Activated CD4-positive, alpha-beta T cell treated with anti-CD3 and anti-CD28 coated beads for 36 hours (primary cell): ENCODE measurements at regions not wholly inside any gene's neighbourhood (a gene's known extent, or its start where the extent isn't known, plus 50 kb on each side); places are given as distances from the start of the nearest gene placed in this dataset.

ENCODE experiments used
- ATAC-seq: fragments of 200-7000 bp; cut with Tn5 transposase; one replicate; pipeline ENCODE4 v1.10.0; 2021; ENCODE audit warnings: mild to moderate bottlenecking, moderate library complexity
- CTCF ChIA-PET: fragments of 350-600 bp; sonication (Branson Sonifier 250); formaldehyde crosslinking; loops from one replicate; lab custom pipeline; 2021; ENCODE audit warnings: antibody characterized with exemption; lab: Charles Lee
- POLR2A ChIA-PET: fragments of 350-600 bp; sonication (Branson Sonifier 250); formaldehyde crosslinking; loops from one replicate; lab custom pipeline; 2021; ENCODE audit warnings: antibody characterized with exemption, inconsistent platforms; lab: Charles Lee
- DNase-seq: peaks from one replicate; pipeline ENCODE4 v3.0.0-alpha.2; 2020
- H3K27ac Mint-ChIP-seq: one replicate; pipeline ENCODE4 v1.8.0; 2021; ENCODE audit warnings: mixed read lengths
- H3K27me3 Mint-ChIP-seq: one replicate; pipeline ENCODE4 v1.8.0; 2021; ENCODE audit warnings: mixed read lengths
- H3K36me3 Mint-ChIP-seq: one replicate; pipeline ENCODE4 v1.8.0; 2021; ENCODE audit warnings: low read depth, mixed read lengths
- H3K4me1 Mint-ChIP-seq: one replicate; pipeline ENCODE4 v1.8.0; 2021; ENCODE audit warnings: mixed read lengths
- H3K4me3 Mint-ChIP-seq: one replicate; pipeline ENCODE4 v1.8.0; 2021; ENCODE audit warnings: mild to moderate bottlenecking, moderate library complexity, mixed read lengths
- H3K9me3 Mint-ChIP-seq: one replicate; pipeline ENCODE4 v1.8.0; 2021; ENCODE audit warnings: low read depth, mixed read lengths
- intact Hi-C, 2 experiments: fragments of 100-400 bp; cut with DNase I in 1 of 2; cut with micrococcal nuclease in 1 of 2; formaldehyde crosslinking; loops; one replicate each; pipeline versions ENCODE4 v1.14.2 to v1.15.1; 2022 to 2024; cut with DNase I, micrococcal nuclease

DNA sequence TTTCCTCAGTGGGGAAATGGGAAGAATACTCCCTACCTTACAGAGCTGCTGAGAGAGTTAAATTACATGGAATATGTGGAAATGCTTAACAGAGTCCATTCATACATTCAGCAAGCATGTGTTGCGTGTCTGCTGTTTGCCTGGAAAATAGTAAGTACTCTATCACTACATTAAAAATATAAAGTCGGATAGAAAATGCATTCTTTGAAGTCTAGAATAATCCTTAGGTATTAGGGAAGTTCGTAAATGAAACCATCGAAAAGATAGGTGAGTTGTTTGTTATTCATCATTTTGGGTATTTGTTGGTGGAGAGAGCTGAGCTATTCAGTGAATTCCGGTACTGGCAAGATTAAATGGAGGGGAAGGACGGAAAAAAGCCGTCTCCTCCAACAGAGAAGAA is 200.1 kb downstream of the OPA1 start:
- H3K4me1 Mint-ChIP-seq = no peaks in the 10 kb centered on the region

DNA sequence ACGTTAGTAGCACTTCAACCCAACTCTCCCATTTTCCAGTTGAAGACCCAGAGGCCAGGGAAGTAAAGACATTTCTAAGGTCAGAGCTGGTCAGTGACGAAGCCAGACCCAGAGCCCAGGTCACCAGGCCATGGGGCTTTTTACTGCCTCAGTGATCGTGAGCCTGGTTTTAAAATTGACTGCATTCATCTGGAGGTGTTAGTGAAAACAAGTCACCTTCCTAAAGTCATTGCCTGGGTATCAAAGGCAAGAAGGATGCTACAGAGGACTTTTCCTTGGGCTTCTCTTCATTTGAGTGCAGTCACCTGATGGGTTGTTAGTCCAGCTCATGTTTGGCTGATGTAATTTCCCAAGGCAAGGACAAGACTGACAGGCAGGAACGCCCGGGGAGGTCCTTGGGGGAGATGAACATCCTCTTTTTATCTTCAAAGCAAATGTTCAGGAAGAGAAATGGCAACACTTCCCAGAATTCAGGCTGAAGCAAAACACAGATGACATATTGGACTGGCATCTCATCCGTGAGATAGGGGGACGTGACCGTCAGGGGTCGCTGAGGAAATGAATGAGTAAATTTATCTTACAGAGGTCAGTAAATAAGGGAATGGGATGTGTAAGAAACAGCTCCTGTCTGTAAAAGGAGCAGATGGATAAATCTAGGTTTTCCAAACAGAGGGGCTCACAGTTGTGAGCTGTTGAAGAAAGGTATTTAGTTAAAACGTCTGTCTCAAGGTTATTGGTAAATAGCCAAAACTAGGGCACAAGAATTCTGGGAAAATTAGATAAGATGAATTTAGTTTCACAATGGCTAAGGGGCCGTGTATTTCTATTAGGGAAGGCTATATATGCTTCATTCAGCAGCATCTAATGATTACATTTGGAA is 201.2 kb downstream of the OPA1 start:
- CTCF ChIA-PET = no interaction called here
- ATAC-seq = no peak
- Mint-ChIP-seq H3K4me3 (no peak overlapping the region), H3K4me1 (no peaks in the 10 kb centered on the region), H3K27me3 (peaks cover 7% of the 10 kb centered on the region), H3K36me3 (no peaks in the 10 kb centered on the region), H3K9me3 (no peaks in the 10 kb centered on the region), H3K27ac (no peak overlapping the region)
- no peak for DNase-seq
- intact Hi-C loops = no loop called here
- POLR2A ChIA-PET = no interaction called here

More for the DNA sequence above, 200.1 kb downstream of the OPA1 start:
- Mint-ChIP-seq H3K4me3 (no peak overlapping the region), H3K27me3 (peaks cover 8% of the 10 kb centered on the region), H3K9me3 (no peaks in the 10 kb centered on the region), H3K36me3 (no peaks in the 10 kb centered on the region), H3K27ac (no peak overlapping the region)
- intact Hi-C loops = no loop called here
- ChIA-PET POLR2A (no interaction called here), CTCF (interaction anchor here (0.6 kb wide), 1 partner anchor 103 kb away, joined by 3 read pairs; no protein-coding TSS in a partner anchor)
- ATAC-seq (no peak), DNase-seq (no peak)

DNA sequence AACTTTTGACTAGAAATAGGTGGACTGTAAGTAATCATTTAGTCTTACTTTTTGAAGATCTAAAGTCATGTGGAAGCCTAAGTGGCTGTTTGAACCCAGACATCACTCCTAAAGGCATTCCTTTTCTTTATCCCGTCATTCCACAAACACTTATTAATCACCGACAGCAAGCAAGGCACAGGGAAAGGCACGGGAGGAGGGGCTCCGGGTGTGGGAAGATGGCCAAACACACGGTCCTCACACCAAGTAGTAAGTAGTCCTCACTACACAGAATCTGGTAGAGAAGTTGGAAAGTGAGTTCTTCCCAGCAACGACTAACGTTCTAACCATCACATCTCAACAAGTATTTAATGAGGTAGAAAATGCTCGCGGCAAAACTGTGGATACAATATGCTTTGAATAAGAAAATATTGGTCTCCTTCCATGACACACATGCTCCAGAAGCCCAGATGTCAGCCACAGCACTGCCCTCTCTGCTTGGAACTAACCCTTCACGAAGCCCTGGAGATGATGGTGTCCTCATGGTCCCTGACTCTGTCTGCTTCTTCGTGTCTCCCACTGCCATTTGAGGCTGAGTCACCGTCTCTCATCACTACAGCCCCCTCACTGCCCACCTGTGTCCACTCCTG is 202.2 kb downstream of the OPA1 start:
- intact Hi-C loops = no loop called here
- ChIA-PET CTCF (no interaction called here), POLR2A (no interaction called here)
- Mint-ChIP-seq H3K9me3 (no peaks in the 10 kb centered on the region), H3K27ac (no peak overlapping the region), H3K4me3 (no peak overlapping the region), H3K36me3 (no peaks in the 10 kb centered on the region), H3K4me1 (no peaks in the 10 kb centered on the region), H3K27me3 (peaks cover 3% of the 10 kb centered on the region)
- no peak for DNase-seq
- no peak for ATAC-seq

DNA sequence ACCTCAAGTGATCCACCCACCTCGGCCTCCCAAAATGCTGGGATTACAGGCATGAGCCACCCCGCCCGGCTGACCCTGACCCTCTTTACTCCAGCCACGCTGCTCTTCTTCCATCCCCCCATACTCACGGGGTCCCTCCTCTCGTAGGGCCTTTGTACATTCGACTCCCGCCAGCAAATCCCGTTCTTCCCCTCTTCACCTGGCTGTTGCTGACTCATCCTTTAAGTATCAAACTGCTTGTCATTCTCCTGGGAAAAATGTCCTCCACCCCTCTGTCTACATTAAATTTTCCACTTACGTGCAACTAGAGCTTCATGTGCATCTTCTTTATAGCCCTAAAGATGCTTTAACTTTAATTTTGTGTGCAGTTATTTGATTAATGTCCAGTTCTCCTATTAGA is 203.1 kb downstream of the OPA1 start:
- H3K4me1 Mint-ChIP-seq = no peaks in the 10 kb centered on the region
- peaks cover 2% of the 10 kb centered on the region for H3K27me3 Mint-ChIP-seq
- no peaks in the 10 kb centered on the region for H3K36me3 Mint-ChIP-seq
- ATAC-seq (no peak), DNase-seq (no peak)
- ChIA-PET POLR2A (no interaction called here), CTCF (interaction anchor here (0.5 kb wide), 1 partner anchor 548 kb away, joined by 3 read pairs; no protein-coding TSS in a partner anchor)
- H3K4me3 Mint-ChIP-seq = no peak overlapping the region
- intact Hi-C loops = no loop called here
- no peak overlapping the region for H3K27ac Mint-ChIP-seq
- H3K9me3 Mint-ChIP-seq = no peaks in the 10 kb centered on the region

DNA sequence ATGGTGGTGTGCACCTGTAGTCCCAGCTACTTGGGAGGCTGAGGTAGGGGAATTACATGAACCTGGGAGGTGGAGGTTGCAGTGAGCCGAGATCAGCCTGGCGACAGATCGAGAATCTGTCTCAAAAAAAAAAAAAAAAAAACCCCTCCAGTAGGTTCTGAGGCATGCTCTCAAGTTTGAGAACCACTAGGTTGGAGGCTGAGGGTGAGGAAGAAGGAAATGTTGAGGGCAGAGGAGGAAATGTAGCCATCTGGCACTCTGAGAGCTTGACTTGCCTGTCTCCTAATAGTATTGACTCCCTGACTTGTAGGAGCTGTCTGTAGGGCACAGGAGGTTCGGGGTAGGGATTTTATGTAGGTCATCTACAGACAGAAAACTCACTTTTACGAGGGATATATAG is 204.6 kb downstream of the OPA1 start:
- POLR2A ChIA-PET = no interaction called here
- intact Hi-C loops = no loop called here

DNA sequence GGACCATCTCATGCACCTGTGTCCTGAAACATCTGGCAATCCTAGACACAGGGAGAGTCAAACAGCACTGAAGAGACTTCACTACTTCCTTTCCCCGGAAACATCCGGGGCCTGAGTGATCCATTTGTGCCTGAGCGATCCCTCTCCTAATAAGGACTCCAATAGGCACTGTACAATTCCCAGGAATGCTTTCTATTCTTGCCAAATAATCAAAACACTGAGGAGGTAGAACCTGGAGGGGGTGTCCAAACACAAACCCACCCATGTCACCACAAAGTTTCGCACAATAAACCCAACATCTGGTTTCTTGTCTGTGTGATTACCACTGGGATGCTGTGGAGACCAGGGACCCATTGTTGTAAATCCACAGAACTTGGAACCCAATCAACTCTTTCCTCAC is 205.0 kb downstream of the OPA1 start:
- H3K27ac Mint-ChIP-seq = no peak overlapping the region
- H3K9me3 Mint-ChIP-seq = no peaks in the 10 kb centered on the region
- ATAC-seq (no peak), DNase-seq (no peak)
- intact Hi-C loops = no loop called here
- no peak overlapping the region for H3K4me3 Mint-ChIP-seq
- ChIA-PET CTCF (interaction anchor here (1.0 kb wide), 1 partner anchor 17 kb away, joined by 3 read pairs; no protein-coding TSS in a partner anchor), POLR2A (no interaction called here)
- peaks cover 4% of the 10 kb centered on the region for H3K27me3 Mint-ChIP-seq
- H3K4me1 Mint-ChIP-seq = no peaks in the 10 kb centered on the region
- H3K36me3 Mint-ChIP-seq = no peaks in the 10 kb centered on the region

More for the DNA sequence above, 204.6 kb downstream of the OPA1 start:
- Mint-ChIP-seq H3K9me3 (no peaks in the 10 kb centered on the region), H3K27ac (no peak overlapping the region), H3K4me1 (no peaks in the 10 kb centered on the region), H3K4me3 (no peak overlapping the region), H3K36me3 (no peaks in the 10 kb centered on the region), H3K27me3 (peaks cover 2% of the 10 kb centered on the region)
- CTCF ChIA-PET = interaction anchor here (1.0 kb wide), 1 partner anchor 16 kb away, joined by 3 read pairs; no protein-coding TSS in a partner anchor
- DNase-seq (no peak), ATAC-seq (no peak)

DNA sequence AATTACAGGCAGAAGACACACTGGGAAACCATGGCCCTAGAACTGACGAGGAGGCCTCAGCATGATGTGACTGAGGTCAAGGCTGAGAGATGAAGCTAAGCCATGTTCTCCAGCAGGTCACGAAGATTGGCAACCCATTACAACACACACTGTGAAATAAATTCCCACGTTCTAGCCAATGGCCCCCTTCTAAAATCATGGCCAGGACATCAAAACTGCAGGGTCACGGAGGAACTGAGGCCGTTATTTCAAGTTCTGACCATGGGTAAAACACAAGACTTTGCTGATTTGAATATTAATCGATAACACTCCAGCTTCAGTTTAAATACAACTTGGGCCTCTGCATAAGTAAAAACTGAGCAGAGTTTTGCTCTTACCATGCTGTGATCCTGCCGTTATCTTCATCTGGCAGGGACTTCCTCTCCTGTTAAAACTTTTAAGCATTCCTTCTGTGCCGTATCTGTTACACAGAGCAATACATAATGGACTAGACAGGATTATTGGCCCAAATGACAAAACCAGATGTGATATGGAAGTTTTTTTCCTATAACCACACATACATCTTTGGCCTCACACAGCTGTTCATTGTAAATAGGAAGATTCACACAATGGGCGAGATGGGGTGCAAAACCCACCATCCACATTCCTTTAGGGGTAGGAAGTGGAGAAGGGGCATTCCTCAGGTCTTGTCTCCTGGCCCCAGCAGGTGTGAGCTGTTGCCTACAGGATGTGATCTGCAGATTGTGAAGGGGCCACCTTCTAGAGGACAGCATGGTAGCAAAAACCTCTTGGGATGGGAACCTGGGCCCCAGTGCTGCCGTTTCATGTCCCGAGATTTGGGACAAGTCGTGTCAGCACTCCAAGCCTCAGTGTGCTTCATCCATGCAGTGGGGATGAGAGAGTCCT is 207.4 kb downstream of the OPA1 start:
- ChIA-PET POLR2A (no interaction called here), CTCF (no interaction called here)
- DNase-seq (no peak), ATAC-seq (no peak)
- no peaks in the 10 kb centered on the region for H3K36me3 Mint-ChIP-seq
- peaks cover 2% of the 10 kb centered on the region for H3K27me3 Mint-ChIP-seq
- intact Hi-C loops = no loop called here
- H3K4me1 Mint-ChIP-seq = no peaks in the 10 kb centered on the region
- H3K9me3 Mint-ChIP-seq = no peaks in the 10 kb centered on the region
- H3K4me3 Mint-ChIP-seq = no peak overlapping the region
- H3K27ac Mint-ChIP-seq = no peak overlapping the region

DNA sequence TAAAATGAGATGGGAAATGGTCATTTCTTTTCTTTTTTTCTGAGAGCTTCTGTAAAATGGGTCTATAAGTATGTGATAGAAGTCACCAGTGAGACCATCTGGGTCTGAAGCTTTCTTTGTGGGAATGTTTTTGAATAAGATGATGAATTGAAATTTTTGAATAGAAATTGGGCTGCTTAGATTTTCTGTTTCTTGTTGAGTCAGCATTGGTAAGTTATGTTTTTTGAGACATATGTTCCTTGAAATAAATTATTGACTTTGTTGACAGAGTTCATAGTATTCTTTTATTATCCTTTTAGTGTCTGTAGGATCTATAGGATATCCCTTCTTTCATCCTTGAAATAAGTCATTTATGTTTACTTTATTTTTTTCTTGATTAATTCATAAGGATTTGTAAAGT is 208.1 kb downstream of the OPA1 start:
- ChIA-PET CTCF (interaction anchor here (0.6 kb wide), 1 partner anchor 117 kb away, joined by 3 read pairs; no protein-coding TSS in a partner anchor), POLR2A (no interaction called here)
- ATAC-seq (no peak), DNase-seq (no peak)
- no peaks in the 10 kb centered on the region for H3K36me3 Mint-ChIP-seq
- H3K27me3 Mint-ChIP-seq = peaks cover 2% of the 10 kb centered on the region
- intact Hi-C loops = no loop called here
- H3K9me3 Mint-ChIP-seq = no peaks in the 10 kb centered on the region
- H3K4me1 Mint-ChIP-seq = no peaks in the 10 kb centered on the region
- no peak overlapping the region for H3K4me3 Mint-ChIP-seq
- no peak overlapping the region for H3K27ac Mint-ChIP-seq

DNA sequence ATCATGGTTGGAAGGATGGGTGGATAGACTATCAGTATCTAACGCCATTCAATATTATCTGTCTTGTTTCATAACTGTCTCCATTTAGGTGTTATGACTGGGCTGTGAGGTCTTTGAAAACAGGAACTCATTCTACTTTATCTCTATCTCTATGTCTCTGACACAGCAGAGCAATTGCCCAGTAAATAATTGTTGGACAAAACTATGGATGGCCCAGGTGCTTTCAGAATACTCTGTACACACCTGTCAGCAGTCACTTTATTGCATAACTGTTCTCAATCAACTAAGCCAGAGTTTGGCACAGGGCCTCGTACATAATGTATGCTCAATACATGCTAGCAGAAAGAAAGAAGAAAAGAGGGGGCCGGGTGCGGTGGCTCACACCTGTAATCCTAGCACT is 210.3 kb downstream of the OPA1 start:
- no peak overlapping the region for H3K4me3 Mint-ChIP-seq
- H3K9me3 Mint-ChIP-seq = no peaks in the 10 kb centered on the region
- H3K27ac Mint-ChIP-seq = no peak overlapping the region
- CTCF ChIA-PET = interaction anchor here (0.6 kb wide), 1 partner anchor 176 kb away, joined by 3 read pairs; no protein-coding TSS in a partner anchor
- POLR2A ChIA-PET = no interaction called here
- H3K27me3 Mint-ChIP-seq = peaks cover 2% of the 10 kb centered on the region
- intact Hi-C loops = no loop called here
- no peak for DNase-seq
- ATAC-seq = no peak
- no peaks in the 10 kb centered on the region for H3K4me1 Mint-ChIP-seq
- H3K36me3 Mint-ChIP-seq = no peaks in the 10 kb centered on the region

DNA sequence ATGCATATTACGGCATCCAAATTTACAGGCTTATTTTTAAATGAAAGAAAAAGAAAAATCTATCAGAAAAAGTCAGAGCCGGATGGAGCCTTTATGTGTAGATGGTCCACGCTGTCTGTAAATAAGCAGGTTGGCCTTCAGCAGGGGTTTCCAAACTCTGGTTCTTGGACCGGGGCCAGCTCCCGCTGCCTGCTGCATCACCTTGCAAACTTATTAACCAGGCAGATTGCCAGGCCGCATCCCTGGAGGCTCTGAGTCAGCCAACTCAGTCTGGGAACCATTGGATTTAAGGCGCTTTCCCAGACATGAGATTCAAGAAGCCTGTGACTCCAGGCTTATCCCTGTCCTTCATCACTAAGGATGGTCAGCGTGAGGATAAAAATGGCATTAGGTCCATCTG is 212.4 kb downstream of the OPA1 start:
- Mint-ChIP-seq H3K27me3 (peaks cover 2% of the 10 kb centered on the region), H3K4me3 (no peak overlapping the region), H3K4me1 (no peaks in the 10 kb centered on the region), H3K27ac (no peak overlapping the region), H3K9me3 (no peaks in the 10 kb centered on the region), H3K36me3 (no peaks in the 10 kb centered on the region)
- ChIA-PET POLR2A (no interaction called here), CTCF (interaction anchor here (0.7 kb wide), 1 partner anchor 25 kb away, joined by 3 read pairs; no protein-coding TSS in a partner anchor)
- intact Hi-C loops = no loop called here
- no peak for DNase-seq
- ATAC-seq = no peak

DNA sequence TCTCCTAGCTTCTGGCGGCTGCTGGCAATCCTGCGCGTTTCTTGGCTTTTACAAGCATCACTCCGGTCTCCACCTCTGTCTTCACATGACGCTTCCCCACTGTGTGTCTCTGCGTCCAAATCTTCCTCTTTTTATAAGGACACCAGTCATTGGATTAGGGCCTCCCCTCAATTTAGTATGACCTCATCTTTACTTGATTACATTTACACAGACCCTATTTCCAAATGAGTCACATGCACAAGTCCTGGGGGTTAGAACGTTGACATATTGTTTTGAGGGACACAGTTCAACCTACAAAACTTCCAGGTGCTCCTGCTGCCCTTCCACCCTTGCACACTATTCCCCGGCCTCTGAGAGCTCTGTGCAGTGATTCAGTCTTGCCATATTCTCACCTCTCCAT is 215.3 kb downstream of the OPA1 start:
- no peaks in the 10 kb centered on the region for H3K9me3 Mint-ChIP-seq
- ChIA-PET CTCF (no interaction called here), POLR2A (no interaction called here)
- no peaks in the 10 kb centered on the region for H3K27me3 Mint-ChIP-seq
- H3K4me1 Mint-ChIP-seq = no peaks in the 10 kb centered on the region
- H3K27ac Mint-ChIP-seq = no peak overlapping the region
- intact Hi-C loops = no loop called here
- ATAC-seq (no peak), DNase-seq (no peak)
- H3K36me3 Mint-ChIP-seq = no peaks in the 10 kb centered on the region
- H3K4me3 Mint-ChIP-seq = no peak overlapping the region
